ENCODE measurements at regions not wholly inside any gene's neighbourhood (a gene's known extent, or its start where the extent isn't known, plus 50 kb on each side); places are given as distances from the start of the nearest gene placed in this dataset.

DNA sequence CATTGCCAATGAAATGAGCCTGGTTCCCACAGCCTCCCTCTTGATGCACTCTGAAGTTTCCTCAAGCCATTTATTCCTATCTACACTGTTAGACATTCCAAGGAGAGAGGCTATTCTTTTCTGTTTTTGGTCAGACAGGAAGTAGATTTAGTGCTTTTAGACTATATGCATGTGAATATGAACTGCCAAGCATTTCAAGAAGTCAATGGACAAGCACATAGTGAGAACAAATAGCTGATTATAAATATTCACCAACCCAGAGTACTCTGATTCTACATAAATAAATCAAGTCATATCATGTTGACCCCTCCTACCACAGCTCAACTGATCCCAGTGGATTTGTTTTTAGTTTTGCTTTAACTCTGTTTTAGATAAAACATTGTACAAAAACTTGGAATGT is 412.5 kb upstream of the RARB start:
- no peak for DNase-seq

DNA sequence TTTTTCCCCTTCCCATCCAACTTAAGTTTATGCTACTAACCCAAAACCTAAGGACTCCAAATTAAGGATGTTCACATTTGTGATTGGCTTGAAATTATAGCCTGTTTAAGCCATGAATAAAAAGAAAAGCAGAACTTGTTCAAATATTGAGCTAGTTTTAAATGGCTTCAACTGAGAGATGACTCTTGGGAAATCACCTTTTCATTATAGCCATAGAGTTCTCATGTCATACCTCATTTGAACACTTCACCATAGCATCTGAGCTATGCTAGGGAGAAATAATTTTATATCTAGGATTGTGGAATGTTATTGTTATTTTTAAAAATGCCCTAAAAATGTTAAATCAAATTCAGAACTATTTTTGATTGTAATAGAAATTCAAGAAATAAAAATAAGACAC is 409.2 kb upstream of the RARB start:
- no peak for DNase-seq

DNA sequence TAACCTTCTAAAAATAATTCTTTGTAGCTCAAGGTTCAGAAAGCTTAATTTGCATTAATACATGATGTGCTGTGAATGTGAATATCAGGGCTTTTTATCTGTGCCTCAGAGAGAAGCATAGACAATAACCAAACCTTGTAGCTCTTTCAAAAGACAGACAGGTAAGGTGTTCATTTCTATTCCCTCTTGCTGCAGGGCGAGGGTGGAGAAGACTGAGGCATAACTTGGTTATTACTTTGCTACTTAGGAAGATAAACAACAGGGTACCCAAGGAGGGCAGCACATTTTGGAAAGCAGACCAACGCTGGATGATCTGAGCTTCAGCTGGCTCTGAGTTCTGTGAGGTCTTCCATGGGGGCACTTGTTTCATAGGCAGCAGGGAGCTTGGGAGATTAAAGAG is 408.6 kb upstream of the RARB start:
- no peak for DNase-seq

DNA sequence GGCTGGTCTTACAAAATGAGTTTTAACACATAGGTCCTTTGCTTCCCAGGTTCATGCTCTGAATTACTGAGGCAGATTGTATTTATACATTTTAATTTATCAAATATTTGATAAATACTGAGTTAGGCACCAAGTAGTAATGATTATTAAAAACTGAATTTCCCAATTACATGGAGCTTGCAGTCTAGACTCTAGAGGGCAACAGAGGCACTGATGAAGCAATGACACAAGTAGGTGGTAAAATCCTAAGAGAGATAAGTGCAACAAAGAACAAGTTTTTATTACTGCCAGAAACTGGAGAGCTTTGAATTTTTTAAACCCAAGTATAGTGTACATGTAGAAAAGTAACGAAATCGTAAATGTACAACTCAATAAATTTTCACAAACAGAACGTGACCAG is 406.2 kb upstream of the RARB start:
- no peak for DNase-seq

DNA sequence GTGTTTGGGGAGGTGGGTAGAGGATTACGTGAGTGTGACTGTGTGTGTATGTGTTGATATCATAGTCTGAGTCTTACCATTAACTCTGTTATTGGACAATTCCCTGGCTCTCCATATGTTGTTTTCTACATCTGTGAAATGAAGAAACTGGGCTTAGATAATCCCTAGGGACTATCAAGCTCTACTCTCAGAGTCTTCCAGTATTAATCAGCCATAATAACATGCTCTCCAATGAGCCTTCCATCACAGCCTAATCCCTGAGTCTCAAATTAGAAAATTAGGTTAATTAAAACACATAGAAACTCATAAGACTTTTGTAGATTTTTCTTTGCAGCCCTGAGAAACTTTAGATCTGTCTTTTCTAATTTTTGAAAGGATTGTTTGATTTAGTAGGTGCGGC is 404.2 kb upstream of the RARB start:
- no peak for DNase-seq

DNA sequence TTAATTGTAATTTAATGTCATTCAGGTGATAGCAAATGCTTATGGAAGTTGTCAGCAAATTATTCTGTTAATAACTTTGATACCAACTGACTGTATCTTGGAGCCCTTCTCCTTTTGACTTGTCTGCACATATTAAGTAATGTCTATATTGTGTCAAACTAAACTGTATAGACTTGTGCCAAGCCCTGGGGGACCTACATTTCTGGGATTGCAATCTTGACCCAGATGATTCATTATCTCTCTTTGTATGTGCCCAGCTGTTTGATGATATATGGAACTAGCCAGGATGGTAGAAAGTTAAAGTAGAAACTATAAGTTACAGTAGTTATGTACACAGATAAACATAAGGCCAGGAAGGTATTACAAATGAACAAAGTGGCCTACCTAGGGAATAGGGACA is 402.8 kb upstream of the RARB start:
- no peak for DNase-seq

DNA sequence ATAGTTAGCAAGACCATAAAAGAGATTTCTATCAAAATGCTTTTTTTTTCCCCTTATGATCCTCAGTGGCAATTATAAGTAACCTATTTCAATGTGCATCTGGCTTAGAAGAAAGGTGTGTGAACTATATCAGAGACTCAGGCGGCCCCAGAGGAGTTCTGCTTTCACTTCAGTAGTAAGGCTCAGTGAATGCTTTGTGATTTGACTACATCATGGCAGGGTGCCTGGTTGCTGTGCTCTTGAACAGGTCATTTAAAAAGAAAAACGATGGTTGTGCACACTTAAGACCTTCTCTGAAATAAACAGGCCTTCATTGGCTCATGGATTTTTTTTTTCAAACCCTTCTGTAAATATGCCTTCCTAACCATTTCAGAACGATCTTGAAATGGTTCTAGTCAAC is 400.4 kb upstream of the RARB start:
- DNase-seq = no peak

DNA sequence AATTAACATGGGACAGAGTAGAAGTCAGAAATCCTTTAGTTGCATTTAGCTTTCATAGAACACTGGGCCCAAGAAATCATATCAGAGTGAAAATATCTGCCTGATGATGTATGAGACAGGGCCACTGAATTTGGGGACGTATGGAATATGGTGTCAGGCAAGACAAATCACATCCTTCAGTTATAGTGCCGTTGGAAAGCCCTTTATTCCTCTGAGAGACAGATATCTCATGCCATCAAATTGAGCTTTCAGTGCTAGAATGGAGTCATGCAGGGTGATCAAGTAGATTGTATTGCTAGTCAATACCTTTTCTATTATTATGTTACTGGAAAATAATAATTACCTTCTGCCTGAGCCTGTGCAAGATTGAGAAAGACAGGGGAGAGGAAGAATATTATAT is 398.2 kb upstream of the RARB start:
- DNase-seq = no peak

DNA sequence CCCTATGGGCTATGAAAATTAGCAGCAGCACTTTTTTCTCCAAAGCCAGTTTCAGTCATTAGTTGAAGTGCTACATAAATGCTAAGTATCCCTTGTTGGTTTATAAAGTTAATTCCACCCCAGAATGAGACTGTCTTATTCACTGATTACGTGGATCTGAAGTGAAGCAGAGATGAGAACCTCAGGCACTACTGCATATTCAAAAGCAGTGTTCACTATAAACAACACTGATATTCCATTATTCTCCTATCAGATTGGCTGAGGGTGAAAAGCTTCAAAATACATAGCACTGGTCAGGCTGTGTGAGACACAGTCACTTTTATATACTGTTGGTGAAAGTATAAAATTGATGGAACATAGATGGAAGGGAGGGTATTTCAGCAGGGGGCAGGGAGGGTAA is 395.7 kb upstream of the RARB start:
- DNase-seq = no peak

DNA sequence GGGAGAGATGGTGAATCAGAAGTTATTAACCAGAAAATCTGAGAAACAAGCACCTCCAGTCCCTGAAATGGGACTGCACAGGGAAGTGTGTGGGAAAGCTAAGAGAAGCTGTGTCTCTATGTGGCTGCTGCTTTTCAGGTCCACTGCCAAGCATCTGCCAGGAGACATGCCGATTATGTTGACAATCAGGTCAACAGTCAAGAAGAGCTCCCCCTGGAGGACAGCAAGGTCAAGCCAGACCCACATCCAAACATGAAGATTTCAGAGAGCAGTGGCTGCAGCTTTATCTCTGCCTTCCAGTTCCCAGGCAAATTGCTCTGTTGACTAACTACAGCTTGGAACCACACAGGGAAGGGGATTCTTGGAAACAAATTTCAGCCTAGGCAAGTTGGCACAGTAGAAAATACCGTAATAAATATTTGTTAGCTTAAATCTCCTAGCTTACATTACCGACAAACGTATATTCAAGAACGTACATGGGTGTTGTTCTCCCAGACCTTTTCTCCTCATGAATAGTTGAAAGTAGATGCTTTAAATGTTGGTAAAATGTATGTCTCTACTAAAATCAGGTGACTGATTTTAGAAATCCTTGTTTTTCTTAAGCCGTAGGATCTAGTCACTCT is 394.5 kb upstream of the RARB start:
- DNase-seq = no peak

DNA sequence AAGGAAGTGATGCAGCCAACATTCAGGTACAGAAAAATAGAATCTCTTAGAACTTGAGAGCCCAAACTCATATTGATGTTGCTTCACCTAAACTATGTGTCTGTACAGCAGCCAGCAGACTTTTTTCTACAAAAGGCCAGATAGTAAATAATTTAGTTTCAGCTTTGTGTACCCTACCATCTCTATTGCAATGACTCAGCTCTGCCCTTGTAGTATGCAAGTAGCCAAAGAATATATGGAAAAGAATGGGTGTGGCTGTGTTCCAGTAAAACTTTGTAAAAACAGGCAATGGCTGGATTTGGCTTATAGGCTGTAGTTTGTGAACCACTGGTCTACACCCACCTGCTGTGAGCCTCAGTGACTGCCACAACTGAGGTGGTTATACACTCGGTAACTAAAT is 392.5 kb upstream of the RARB start:
- no peak for DNase-seq

DNA sequence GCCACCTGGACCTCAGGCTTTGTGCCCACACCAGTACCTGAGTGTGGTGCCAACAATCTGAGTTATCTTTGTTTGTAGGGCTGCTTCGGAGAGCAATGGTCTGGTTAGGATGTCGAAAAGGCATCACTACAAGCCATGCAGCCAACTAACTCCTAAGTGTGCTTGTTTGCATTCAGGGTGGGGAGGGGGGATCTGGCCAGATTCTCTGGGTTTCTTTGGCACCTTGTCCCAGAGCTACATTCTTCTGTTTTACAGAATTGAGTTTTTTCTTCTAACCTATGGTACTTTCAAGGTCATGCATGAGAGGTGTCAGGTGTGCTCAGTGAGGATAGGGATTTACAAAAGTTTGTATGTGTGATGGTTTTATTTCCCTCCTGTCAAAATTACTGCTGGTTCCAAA is 391.4 kb upstream of the RARB start:
- DNase-seq = no peak

DNA sequence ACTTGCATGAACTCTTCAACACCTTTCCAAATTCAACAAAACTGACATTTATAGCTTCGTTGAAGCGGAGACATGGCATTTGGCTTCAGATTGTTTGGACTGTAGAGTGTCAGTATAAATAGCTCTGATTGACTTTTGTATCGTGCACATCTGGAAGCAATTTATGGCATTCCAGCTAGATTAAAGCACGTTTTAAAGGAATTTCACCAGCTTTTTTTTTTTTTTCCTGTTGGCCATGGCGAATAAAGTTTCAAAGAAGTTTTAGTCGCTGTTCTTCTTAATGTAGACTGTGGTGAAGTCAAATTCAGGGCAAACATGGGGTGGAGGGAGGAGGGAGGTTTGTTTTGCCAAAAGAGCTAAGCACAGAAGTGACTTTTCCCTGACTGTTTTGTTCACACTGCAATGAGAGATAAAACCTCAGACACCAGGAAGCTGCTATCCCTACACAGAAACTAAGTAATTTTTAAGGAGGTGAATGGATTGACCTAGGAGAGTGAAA is 391.0 kb upstream of the RARB start:
- DNase-seq = no peak

DNA sequence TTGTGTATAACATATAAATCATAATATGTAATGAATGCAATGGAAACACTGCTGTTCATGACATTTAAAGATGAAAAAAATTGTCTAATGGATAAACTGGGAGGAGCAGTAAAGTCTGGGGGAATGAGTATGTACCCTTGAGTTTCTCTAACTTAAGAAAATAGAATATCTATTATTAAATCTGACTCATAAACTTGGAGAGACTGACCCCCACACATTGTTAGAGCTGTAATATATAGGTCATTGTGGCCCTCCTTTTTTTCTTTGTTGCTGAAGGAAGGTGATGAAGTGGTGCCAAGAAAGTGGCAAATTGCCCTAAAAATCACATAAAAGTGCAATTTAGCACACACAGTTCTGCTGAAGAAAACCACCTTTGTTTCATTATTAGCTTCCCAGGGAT is 389.8 kb upstream of the RARB start:
- DNase-seq = no peak

DNA sequence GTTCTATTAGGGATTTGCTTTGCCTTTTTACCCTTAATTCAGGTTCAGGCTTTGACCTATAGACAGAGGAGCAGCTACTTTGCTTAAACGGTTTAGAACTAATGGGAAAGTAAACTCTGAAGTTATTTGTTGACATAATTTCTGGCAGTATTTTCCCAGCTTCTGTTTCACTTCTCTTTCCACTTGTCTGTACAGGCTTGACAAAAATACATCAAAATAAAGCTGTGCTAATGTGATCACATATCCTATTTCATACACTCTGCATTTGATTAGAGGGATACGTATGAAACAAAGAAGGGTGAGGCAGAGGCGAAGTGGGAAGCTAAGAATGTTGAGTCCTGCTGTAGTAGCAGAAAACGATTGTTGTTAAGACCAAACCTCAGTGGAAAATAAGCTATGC is 389.1 kb upstream of the RARB start:
- DNase-seq = no peak

DNA sequence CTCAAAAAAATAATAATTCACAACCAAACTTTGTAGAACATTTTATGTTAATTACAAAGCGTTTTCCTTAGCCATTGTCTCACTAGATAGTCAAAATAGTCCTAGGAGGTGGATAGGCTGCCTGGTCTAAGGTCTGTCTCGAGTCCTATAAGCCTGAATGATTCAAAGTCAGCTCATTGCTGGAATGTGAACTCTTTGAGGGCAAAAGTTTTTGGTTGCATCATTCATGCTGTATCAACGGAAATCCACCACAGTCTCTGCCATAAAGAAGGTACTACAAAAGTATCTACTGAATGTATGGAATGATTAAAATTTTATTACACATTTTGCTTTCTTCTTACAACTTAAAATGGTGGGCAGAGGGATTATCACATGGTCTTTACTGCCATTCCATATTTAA is 387.3 kb upstream of the RARB start:
- DNase-seq = no peak

DNA sequence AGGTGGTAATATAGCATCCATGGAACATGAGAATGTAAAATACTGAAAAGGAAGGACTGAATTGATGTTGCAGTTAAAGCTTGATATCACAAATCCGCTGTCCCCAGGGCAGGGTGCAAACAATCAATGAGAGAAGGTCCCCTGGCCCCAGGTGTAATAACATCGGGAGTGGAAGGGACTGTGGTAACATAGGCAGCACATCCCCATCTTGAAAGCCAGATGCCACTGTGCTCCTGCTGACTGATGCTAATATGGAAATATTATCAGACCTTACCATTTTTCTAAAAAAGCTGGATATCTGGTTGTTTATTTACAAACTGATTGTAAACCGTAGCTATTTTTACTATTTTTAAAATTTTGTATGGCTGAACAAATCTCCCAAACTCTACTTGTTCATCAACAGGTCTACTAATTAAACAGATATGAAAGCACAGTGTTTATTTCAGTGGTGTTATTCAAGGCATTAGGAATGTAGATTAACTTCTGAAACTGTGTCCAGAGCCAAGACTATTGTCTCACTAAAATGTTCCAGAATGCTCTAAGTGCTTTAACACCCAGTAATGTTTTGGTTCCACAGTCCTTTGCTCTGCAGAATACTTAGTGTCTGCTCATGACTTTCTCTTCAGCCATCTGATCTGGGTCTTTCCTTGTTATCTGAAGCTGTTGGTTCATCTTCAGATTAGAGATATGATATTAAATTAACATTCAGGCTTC is 386.0 kb upstream of the RARB start:
- DNase-seq = no peak

DNA sequence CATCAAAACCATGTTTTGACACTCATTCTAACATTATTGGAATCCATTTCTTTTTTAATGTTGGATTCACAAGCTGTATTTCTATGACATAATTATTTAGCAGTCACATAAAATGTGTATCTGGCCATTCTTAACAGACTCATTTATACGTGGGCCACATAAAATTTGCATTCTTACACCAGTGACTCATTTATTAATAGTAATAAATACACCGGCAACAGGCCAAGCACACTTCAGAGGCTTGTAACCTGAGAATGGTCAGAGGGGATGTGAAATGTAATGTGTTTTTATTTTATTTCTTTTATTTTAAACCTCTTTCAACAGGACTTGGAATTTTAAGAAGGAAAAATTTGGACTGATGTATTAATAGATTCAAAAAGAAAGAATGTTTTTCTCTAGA is 384.9 kb upstream of the RARB start:
- no peak for DNase-seq

DNA sequence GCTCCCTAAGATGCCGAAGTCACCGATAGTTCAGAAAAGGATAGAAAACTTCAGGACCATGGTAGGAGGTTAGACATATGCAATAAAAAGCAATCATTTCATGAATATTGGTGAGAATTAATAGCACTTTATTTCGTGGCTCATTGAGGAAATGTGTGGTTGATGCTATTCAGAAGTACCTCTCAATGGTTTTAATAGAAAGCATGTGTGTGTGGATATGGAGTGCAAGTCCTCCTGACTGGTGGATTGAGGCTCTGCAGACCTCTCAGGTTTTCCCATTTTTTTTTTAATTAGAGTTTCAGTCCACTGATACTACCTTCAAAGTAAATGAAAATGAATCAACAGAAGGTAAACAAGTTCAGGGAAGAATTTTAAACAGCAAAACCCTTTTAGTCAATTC is 384.3 kb upstream of the RARB start:
- DNase-seq = no peak

DNA sequence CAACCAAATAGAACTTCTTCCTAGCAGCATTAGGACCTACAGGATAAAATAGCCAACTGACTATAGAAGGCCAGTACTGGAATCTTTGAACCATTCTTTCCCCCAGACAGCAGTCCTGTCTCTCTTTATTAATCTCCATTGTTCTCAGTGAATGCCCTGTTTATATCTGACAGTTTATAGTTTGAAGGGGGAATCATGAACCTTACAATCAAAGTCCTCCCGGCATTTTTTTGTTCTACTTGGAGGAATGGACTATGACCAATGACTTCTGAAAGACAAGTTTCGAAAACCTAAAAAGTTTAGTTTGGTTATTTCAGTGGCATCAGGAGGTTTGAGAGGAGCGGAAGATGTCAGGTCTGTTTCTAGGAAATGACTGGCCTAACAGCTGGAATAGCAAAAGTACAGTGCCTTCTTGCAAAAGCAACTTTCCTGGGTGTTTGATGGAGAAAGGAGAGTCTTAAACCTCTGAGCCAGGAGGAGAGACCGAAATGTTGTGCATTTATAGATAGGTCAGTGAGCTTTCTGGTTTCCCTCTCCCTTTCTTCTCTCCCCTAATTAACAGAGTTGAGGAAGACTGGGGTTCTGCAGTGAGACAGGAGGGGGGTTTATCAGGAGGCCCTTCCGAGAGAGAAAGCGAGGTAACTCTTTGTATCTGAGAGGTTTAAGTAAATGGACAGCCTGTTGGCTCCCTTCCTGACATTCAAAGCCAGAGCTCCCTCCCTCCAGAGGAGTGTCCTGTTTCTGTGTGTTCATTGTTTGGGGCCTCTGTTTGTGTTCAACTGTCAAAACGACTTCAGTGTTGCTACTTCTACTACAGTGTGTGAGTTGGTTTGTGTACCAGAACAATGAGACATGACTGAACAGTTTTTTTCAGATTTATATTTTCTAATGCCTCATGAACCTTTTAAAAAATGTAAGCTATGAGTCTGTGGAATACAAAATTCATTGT is 383.0 kb upstream of the RARB start:
- no peak for DNase-seq

DNA sequence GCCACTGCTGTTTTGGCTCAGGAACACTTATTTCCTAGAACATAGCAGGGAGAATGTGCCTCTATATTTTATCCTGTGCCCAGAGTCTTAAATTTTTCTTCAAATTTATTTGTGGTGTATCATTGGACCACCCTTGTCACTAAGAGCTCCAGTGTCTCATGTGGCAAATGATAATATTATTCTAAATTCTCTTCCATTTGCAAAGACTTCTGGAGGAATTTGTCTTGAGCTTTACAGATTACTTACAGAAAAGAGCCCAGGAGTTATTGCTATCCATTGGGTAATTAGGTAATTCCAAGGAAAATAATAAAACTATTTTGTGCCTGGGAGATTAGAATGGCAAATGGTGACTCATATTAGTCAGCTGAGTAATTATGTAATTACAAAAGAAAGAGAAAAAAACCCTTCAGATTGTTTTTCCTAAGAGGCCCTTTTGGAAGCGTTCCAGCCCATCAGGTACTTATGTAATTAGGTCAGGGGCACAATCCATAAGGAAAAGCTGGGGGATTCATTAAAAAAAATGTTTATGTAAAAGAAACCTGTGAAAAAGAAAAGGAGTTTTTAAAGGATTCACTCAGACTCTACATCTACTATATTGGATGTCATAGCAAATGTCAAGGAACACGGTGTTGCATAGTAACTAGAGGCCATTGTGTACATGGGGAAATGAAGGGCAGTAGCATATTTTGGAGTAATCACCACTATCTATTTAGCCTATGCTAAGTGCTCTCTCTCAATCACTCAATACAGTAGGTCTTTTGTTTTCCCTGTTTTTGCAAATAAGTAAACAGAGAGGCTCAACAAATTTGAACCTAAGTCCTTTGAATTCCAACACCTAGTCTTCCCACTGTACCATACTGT is 380.9 kb upstream of the RARB start:
- no peak for DNase-seq

DNA sequence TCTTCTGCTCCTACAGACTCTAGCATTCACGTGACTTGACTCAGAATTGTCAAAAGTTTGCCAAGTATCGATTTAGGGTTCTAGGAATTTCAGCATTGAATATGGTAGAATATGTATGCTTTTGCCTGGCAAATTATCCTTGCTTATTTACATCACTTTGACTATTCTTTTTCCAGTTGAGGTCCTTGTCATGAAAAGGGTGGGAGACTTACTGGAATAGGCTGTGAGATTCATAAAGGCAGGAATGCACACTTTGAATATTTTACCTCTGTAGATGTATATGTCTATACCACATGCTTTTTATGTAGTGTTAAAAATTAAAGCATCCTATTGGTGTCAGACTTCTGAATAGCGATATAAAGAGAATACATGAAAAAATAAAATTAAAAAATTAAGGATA is 378.8 kb upstream of the RARB start:
- no peak for DNase-seq

DNA sequence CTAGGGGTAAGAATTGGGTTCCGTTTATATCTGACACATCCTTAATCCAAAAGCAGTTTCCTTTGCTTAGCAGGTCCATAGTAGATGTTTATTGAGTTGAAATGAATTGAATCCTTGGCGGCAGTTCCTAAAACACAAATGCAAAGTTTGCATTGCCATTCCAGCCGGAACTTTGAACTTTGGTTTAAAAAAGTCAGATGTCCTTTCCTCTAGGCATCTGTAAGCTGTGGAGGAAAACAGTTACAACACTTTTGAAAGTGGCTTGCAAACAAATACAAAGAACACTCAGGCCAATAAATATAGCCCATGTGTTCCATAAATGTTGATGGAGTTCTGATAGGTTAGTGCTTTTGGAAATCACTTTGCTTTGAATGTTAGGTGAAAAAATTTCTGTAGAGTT is 374.7 kb upstream of the RARB start:
- DNase-seq = no peak

All from activated effector memory CD4-positive, alpha-beta T cell treated with anti-CD3 and anti-CD28 coated beads, Interleukin-2, amount 50 U/mL, for 16 hours (primary cell).